ENCODE measurements at regions not wholly inside any gene's neighbourhood (a gene's known extent, or its start where the extent isn't known, plus 50 kb on each side); places are given as distances from the start of the nearest gene placed in this dataset.

- H3K27ac Mint-ChIP-seq = no peak overlapping the region
- no peaks in the 10 kb centered on the region for H3K4me1 Mint-ChIP-seq (ENCODE audit: low read depth)
- no peak overlapping the region for H3K4me3 Mint-ChIP-seq
- H3K9me3 Mint-ChIP-seq = 0 out of 2 replicates have a peak, but pooled peaks cover 4% of the 10 kb centered on the region
- no peaks in the 10 kb centered on the region for H3K27me3 Mint-ChIP-seq (ENCODE audit: insufficient read depth)
- no peak for DNase-seq
- no peaks in the 10 kb centered on the region for H3K36me3 Mint-ChIP-seq (ENCODE audit: low read depth)
- TF ChIP-seq CTCF (IDR thresholded peaks at IDR 0.05) = no peak
Observed at GRCh38 chr1:81420760-81421159, 380.0 kb upstream of the ADGRL2 start.

GRCh38 chr1:81414488-81415015 is 386.2 kb upstream of the ADGRL2 start:
- no peaks in the 10 kb centered on the region for H3K27me3 Mint-ChIP-seq (ENCODE audit: insufficient read depth)
- peak; percentile 71 for TF ChIP-seq CTCF (IDR thresholded peaks at IDR 0.05)
- H3K27ac Mint-ChIP-seq = no peak overlapping the region
- no peaks in the 10 kb centered on the region for H3K36me3 Mint-ChIP-seq (ENCODE audit: low read depth)
- H3K4me1 Mint-ChIP-seq (ENCODE audit: low read depth) = peaks cover 5% of the 10 kb centered on the region; the same call in 1 of the 2 replicates
- no peak overlapping the region for H3K4me3 Mint-ChIP-seq
- no peak for DNase-seq
- no peaks in the 10 kb centered on the region for H3K9me3 Mint-ChIP-seq

GRCh38 chr1:81412954-81413353 is 387.8 kb upstream of the ADGRL2 start:
- TF ChIP-seq CTCF (IDR thresholded peaks at IDR 0.05) = no peak
- Mint-ChIP-seq H3K27ac (no peak overlapping the region), H3K4me3 (no peak overlapping the region), H3K9me3 (no peaks in the 10 kb centered on the region), H3K27me3 (ENCODE audit: insufficient read depth) (no peaks in the 10 kb centered on the region), H3K4me1 (ENCODE audit: low read depth) (peaks cover 5% of the 10 kb centered on the region; the same call in 1 of the 2 replicates), H3K36me3 (ENCODE audit: low read depth) (no peaks in the 10 kb centered on the region)
- DNase-seq = no peak

GRCh38 chr1:81410941-81411340 is 389.8 kb upstream of the ADGRL2 start:
- no peak for TF ChIP-seq CTCF (IDR thresholded peaks at IDR 0.05)
- H3K4me3 Mint-ChIP-seq = no peak overlapping the region
- no peaks in the 10 kb centered on the region for H3K27me3 Mint-ChIP-seq (ENCODE audit: insufficient read depth)
- H3K36me3 Mint-ChIP-seq (ENCODE audit: low read depth) = no peaks in the 10 kb centered on the region
- peaks cover 5% of the 10 kb centered on the region; the same call in 1 of the 2 replicates for H3K4me1 Mint-ChIP-seq (ENCODE audit: low read depth)
- H3K9me3 Mint-ChIP-seq = no peaks in the 10 kb centered on the region; the same call in 1 of the 2 replicates
- H3K27ac Mint-ChIP-seq = no peak overlapping the region
- no peak for DNase-seq

GRCh38 chr1:81410351-81410750 is 390.4 kb upstream of the ADGRL2 start:
- DNase-seq = no peak
- TF ChIP-seq CTCF (IDR thresholded peaks at IDR 0.05) = no peak
- H3K36me3 Mint-ChIP-seq (ENCODE audit: low read depth) = no peaks in the 10 kb centered on the region
- H3K4me1 Mint-ChIP-seq (ENCODE audit: low read depth) = peaks cover 5% of the 10 kb centered on the region; the same call in 1 of the 2 replicates
- no peak overlapping the region for H3K27ac Mint-ChIP-seq
- H3K9me3 Mint-ChIP-seq = no peaks in the 10 kb centered on the region; the same call in 1 of the 2 replicates
- no peak overlapping the region for H3K4me3 Mint-ChIP-seq
- H3K27me3 Mint-ChIP-seq (ENCODE audit: insufficient read depth) = no peaks in the 10 kb centered on the region

Measured in HFFc6 (cell line).